ENCODE measurements at regions not wholly inside any gene's neighbourhood (a gene's known extent, or its start where the extent isn't known, plus 50 kb on each side); places are given as distances from the start of the nearest gene placed in this dataset.

GRCh38 chr14:39566795-39567194, 134.6 kb upstream of the FBXO33 start:
- TF ChIP-seq CTCF (IDR thresholded peaks at IDR 0.05; ENCODE audit: insufficient read depth, low read length, poor library complexity, severe bottlenecking) = no peak
- TF ChIP-seq EZH2phosphoT487 (conservative IDR thresholded peaks at IDR 0.05; ENCODE audit: low read length) = no peak
